Trophoblast cell (in vitro differentiated cells and primary cell): ENCODE measurements at regions not wholly inside any gene's neighbourhood (a gene's known extent, or its start where the extent isn't known, plus 50 kb on each side); places are given as distances from the start of the nearest gene placed in this dataset.

Source experiments
- DNase-seq, 2 donors: peaks; one replicate each; pipeline ENCODE4 v3.0.0-alpha.2; 2016
- H2AFZ ChIP-seq: 2 replicates; pipeline ENCODE4 v1.6.1; 2013; ENCODE audit warnings: low read length, moderate library complexity, mild to moderate bottlenecking; ENCODE audit not compliant: insufficient read depth, poor library complexity
- H2AK5ac ChIP-seq: 2 replicates; pipeline ENCODE4 v1.6.1; 2013; ENCODE audit warnings: mild to moderate bottlenecking, low read length
- H2BK120ac ChIP-seq: 2 replicates; pipeline ENCODE4 v1.6.1; 2013; ENCODE audit warnings: low read length, mild to moderate bottlenecking, moderate library complexity; ENCODE audit not compliant: insufficient read depth, poor library complexity
- H2BK12ac ChIP-seq: 2 replicates; pipeline ENCODE4 v1.6.1; 2013; ENCODE audit warnings: mild to moderate bottlenecking, low read length, moderate library complexity
- H2BK5ac ChIP-seq: 2 replicates; pipeline ENCODE4 v1.6.1; 2013; ENCODE audit warnings: low read length, low read depth, moderate library complexity, mild to moderate bottlenecking; ENCODE audit not compliant: poor library complexity
- H3K14ac ChIP-seq: 2 replicates; pipeline ENCODE4 v1.6.1; 2013; ENCODE audit warnings: mild to moderate bottlenecking, low read length
- H3K18ac ChIP-seq: 2 replicates; pipeline ENCODE4 v1.6.1; 2013; ENCODE audit warnings: mild to moderate bottlenecking, low read length
- H3K23ac ChIP-seq: 2 replicates; pipeline ENCODE4 v1.6.1; 2013; ENCODE audit warnings: low read length
- H3K27ac ChIP-seq: 2 replicates; pipeline ENCODE4 v1.5.1; 2013; ENCODE audit warnings: low read depth, mild to moderate bottlenecking, inconsistent platforms, low read length, moderate library complexity
- H3K27me3 ChIP-seq: 2 replicates; pipeline ENCODE4 v1.6.1; 2013; ENCODE audit warnings: inconsistent platforms, mild to moderate bottlenecking, low read length, moderate library complexity; ENCODE audit not compliant: insufficient read depth
- H3K36me3 ChIP-seq, 2 experiments: 1 replicate in 1 of 2; 2 replicates in 1 of 2; pipeline ENCODE4 v1.6.1; 2013; ENCODE audit warnings: low read length in 2 of 2, mild to moderate bottlenecking in 2 of 2, moderate library complexity in 1 of 2; ENCODE audit not compliant: insufficient read depth in 2 of 2, control insufficient read depth in 1 of 2
- H3K4ac ChIP-seq: 2 replicates; pipeline ENCODE4 v1.6.1; 2013; ENCODE audit warnings: low read depth, mild to moderate bottlenecking, low read length, moderate library complexity
- H3K4me1 ChIP-seq, 2 experiments: 1 replicate in 1 of 2; 2 replicates in 1 of 2; pipeline ENCODE4 v1.6.1; 2013; ENCODE audit warnings: low read length in 2 of 2, mild to moderate bottlenecking in 2 of 2, moderate library complexity in 1 of 2; ENCODE audit not compliant: insufficient read depth in 2 of 2, control insufficient read depth in 1 of 2
- H3K4me2 ChIP-seq: 2 replicates; pipeline ENCODE4 v1.6.1; 2013; ENCODE audit warnings: inconsistent platforms, mild to moderate bottlenecking, low read length, moderate library complexity
- H3K4me3 ChIP-seq: 2 replicates; pipeline ENCODE4 v1.5.1; 2013; ENCODE audit warnings: mild to moderate bottlenecking, low read depth, low read length, inconsistent platforms
- H3K79me1 ChIP-seq: one replicate; pipeline ENCODE4 v1.6.1; 2013; ENCODE audit warnings: low read length
- H3K79me2 ChIP-seq: 2 replicates; pipeline ENCODE4 v1.6.1; 2013; ENCODE audit warnings: low read length, mild to moderate bottlenecking; ENCODE audit not compliant: control insufficient read depth, insufficient read depth, poor library complexity
- H3K9ac ChIP-seq: 2 replicates; pipeline ENCODE4 v1.6.1; 2013; ENCODE audit warnings: mild to moderate bottlenecking, low read length
- H3K9me3 ChIP-seq: 2 replicates; pipeline ENCODE4 v1.6.1; 2013; ENCODE audit warnings: low read depth, mild to moderate bottlenecking, control low read depth, inconsistent platforms, low read length; ENCODE audit not compliant: insufficient read depth
- H4K12ac ChIP-seq: 2 replicates; pipeline ENCODE4 v1.6.1; 2013; ENCODE audit warnings: low read depth, mild to moderate bottlenecking, low read length, moderate library complexity
- H4K8ac ChIP-seq: 2 replicates; pipeline ENCODE4 v1.6.1; 2013; ENCODE audit warnings: low read depth, mild to moderate bottlenecking, low read length, moderate library complexity
- H4K91ac ChIP-seq: one replicate; pipeline ENCODE4 v1.6.1; 2013; ENCODE audit warnings: low read depth, mild to moderate bottlenecking, low read length, moderate library complexity
- WGBS: extraction: QIAGEN DNeasy Blood & Tissue Kit; methylation state at CpG from one replicate; pipeline ENCODE4 v1.1.7; 2013; ENCODE audit warnings: missing lambda C conversion rate; ENCODE audit not compliant: insufficient read length, insufficient coverage; ENCODE audit errors: extremely low coverage; 5-methylcytosine and 5-hydroxymethylcytosine counted together

DNA sequence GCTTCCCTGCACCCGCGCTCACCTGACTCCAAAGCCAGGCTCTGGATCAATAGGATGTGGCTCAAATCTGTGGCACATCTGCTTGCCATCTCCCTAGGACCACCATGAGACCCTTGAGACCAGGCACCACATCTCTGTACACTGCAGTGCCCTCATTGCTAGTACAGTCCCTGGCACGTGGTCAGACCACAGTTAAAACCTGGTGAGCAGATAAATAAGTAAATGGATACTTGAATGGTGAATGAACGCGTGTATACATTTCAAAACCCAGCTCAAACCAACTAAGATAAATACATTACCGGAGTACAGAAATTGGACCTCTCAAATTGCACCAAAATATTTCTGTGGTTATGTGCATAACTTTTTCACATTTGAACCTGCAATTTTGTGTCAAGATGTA, 221.2 kb upstream of the IRX4 start:
- Histone ChIP-seq H3K4me1 (no peaks in the 10 kb centered on the region), H3K4ac (no peak overlapping the region), H2BK12ac (no peak overlapping the region), H4K91ac (no peak overlapping the region), H3K79me2 (no peaks in the 10 kb centered on the region), H3K23ac (no peak overlapping the region), H2BK120ac (no peak overlapping the region), H3K27me3 (no peaks in the 10 kb centered on the region), H4K8ac (no peak overlapping the region), H3K79me1 (no peaks in the 10 kb centered on the region), H3K9me3 (no peaks in the 10 kb centered on the region), H3K36me3 (no peaks in the 10 kb centered on the region), H2AFZ (no peak overlapping the region), H3K18ac (no peak overlapping the region), H3K27ac (no peak overlapping the region), H4K12ac (no peak overlapping the region), H3K14ac (no peak overlapping the region), H2BK5ac (no peak overlapping the region), H3K4me2 (no peak overlapping the region), H3K9ac (no peak overlapping the region), H3K4me3 (no peak overlapping the region), H2AK5ac (no peak overlapping the region)
- no peak for DNase-seq
- WGBS, result no CpG with 5 or more reads among the region's 6 CpGs

DNA sequence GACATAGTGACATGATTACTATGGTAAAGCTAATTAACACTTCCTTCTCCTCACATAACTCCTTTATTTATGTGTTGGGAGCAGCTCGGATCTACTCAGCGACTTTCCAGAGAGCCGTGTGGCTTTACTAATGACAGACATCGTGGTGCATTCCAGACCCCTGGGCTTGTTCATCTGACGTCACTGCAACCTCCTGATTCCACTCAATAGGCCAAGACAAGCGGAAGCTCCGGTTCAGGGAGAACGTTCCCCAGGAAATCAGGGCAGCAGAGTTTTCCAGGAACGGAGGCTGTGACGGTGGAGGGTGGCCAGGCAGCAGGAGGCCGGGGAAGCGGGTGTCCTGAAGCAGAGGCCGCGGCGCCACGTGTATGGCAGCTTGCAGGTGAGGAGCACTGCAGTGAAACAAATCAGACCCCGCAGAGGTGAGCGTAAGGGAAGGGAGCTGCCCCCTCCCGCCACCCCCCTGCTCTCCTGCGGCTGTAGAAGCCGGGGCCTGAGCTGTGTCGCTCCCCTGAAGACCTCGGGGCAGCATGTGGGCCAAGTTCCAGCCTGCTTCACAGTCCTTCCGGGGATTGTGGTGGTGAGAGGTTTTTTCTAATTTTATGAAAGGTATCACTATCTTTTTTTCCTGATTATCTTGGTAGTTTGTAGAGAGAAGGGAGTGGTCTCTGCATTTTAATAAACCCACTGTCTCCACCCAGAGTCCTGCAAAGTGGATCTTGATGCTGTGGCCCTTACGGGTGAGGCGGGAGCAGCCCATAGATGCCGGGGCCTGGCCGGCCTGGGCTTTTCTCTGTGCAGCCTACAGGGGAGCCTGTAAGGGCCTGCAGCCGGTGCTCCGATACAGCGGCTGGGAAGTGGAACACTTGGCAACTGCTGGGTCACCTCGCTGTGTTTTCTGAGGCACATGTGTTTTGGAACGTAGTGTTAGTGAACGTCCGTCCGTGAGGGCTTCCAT, 220.4 kb upstream of the IRX4 start:
- WGBS, result no CpG with 5 or more reads among the region's 36 CpGs

DNA sequence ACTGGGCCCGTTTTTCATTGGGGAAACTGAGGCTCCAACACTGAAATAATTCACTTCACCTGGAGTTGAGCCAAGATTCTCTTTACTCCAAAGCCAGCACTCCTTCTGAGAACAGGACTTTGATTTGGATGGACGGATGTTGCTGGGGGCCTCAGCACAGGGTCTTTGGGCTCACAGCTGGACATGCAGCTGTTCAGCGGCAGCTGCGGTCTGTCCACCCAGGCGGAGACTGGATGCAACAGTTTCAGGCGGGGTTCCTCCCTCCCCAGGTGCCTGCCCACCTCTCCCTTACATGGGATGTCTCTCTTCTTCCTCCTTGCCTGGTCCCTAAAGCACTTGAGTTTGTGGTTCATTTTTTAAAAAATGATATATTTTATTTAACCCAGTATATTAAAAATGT, 219.0 kb upstream of the IRX4 start:
- no peaks in the 10 kb centered on the region for H3K9me3 ChIP-seq
- H3K18ac ChIP-seq, result no peak overlapping the region
- no peak overlapping the region for H4K91ac ChIP-seq
- no peak overlapping the region for H3K4ac ChIP-seq
- DNase-seq, result no peak
- no peak overlapping the region for H3K9ac ChIP-seq
- H3K27me3 ChIP-seq, result no peaks in the 10 kb centered on the region
- H3K27ac ChIP-seq, result no peak overlapping the region
- no peak overlapping the region for H3K23ac ChIP-seq
- no peak overlapping the region for H2BK5ac ChIP-seq
- H2AK5ac ChIP-seq, result no peak overlapping the region
- no peak overlapping the region for H3K4me3 ChIP-seq
- H2BK120ac ChIP-seq, result no peak overlapping the region
- H3K36me3 ChIP-seq, result no peaks in the 10 kb centered on the region
- no peak overlapping the region for H3K4me2 ChIP-seq
- no CpG with 5 or more reads among the region's 6 CpGs for WGBS
- no peak overlapping the region for H3K14ac ChIP-seq
- no peak overlapping the region for H2BK12ac ChIP-seq
- no peak overlapping the region for H4K8ac ChIP-seq
- H4K12ac ChIP-seq, result no peak overlapping the region
- H3K79me1 ChIP-seq, result no peaks in the 10 kb centered on the region
- no peaks in the 10 kb centered on the region for H3K4me1 ChIP-seq
- no peak overlapping the region for H2AFZ ChIP-seq
- no peaks in the 10 kb centered on the region for H3K79me2 ChIP-seq

More for the DNA sequence above, 220.4 kb upstream of the IRX4 start:
- H3K79me1 ChIP-seq, result no peaks in the 10 kb centered on the region
- no peak overlapping the region for H3K4ac ChIP-seq
- no peaks in the 10 kb centered on the region for H3K27me3 ChIP-seq
- H3K4me1 ChIP-seq, result no peaks in the 10 kb centered on the region
- H2AFZ ChIP-seq, result no peak overlapping the region
- H2BK12ac ChIP-seq, result no peak overlapping the region
- no peak overlapping the region for H3K4me2 ChIP-seq
- no peak overlapping the region for H4K91ac ChIP-seq
- H3K4me3 ChIP-seq, result no peak overlapping the region
- H3K79me2 ChIP-seq, result no peaks in the 10 kb centered on the region
- H4K12ac ChIP-seq, result no peak overlapping the region
- H3K23ac ChIP-seq, result no peak overlapping the region
- H3K18ac ChIP-seq, result no peak overlapping the region
- no peak overlapping the region for H2AK5ac ChIP-seq
- H3K27ac ChIP-seq, result no peak overlapping the region
- no peak overlapping the region for H2BK120ac ChIP-seq
- no peak overlapping the region for H3K9ac ChIP-seq
- H4K8ac ChIP-seq, result no peak overlapping the region
- no peak for DNase-seq
- H3K36me3 ChIP-seq, result no peaks in the 10 kb centered on the region
- H2BK5ac ChIP-seq, result no peak overlapping the region
- no peak overlapping the region for H3K14ac ChIP-seq
- no peaks in the 10 kb centered on the region for H3K9me3 ChIP-seq

DNA sequence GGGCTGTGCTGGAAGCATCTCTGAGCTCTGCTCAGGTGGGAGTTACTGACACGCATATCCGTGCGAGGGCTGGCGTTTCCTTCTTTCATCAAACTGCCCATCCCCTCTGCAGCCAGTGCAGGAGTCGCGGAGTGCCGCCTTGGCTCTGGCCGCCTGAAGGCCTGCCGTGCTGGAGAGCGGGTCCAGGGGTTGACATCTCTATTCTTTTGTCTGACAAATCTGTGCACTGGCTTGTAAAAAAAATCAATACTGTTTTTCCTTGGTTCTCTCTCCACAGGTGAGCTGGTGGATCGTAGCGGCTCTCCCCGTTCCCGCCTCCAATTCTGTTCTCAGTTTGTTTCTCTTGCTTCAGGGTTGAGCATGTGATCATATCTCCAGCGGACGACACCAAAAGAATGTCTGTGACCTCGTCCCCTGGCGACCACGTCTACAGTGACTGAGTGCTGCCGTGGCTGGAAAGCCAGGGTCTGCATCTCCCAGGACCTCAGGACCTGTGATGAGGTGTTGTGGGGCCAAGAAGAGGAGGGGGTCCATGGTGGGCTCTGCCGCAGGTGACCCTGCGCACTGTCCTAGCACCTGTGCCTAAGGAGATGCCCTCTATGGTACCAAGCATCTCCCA, 214.3 kb upstream of the IRX4 start:
- Histone ChIP-seq H3K79me1 (no peaks in the 10 kb centered on the region), H3K36me3 (no peaks in the 10 kb centered on the region), H2BK12ac (no peak overlapping the region), H3K27ac (no peak overlapping the region), H2BK5ac (no peak overlapping the region), H2AK5ac (no peak overlapping the region), H3K14ac (no peak overlapping the region), H3K79me2 (no peaks in the 10 kb centered on the region), H3K4ac (no peak overlapping the region), H3K18ac (no peak overlapping the region), H3K4me2 (no peak overlapping the region), H4K12ac (no peak overlapping the region), H3K9me3 (peaks cover 4% of the 10 kb centered on the region), H2BK120ac (no peak overlapping the region), H4K8ac (no peak overlapping the region), H3K9ac (no peak overlapping the region), H3K23ac (no peak overlapping the region), H3K27me3 (no peaks in the 10 kb centered on the region), H4K91ac (no peak overlapping the region), H2AFZ (no peak overlapping the region), H3K4me3 (no peak overlapping the region), H3K4me1 (no peaks in the 10 kb centered on the region)
- no CpG with 5 or more reads among the region's 22 CpGs for WGBS
- no peak for DNase-seq
